GM23338 (cell line): ENCODE measurements at regions not wholly inside any gene's neighbourhood (a gene's known extent, or its start where the extent isn't known, plus 50 kb on each side); places are given as distances from the start of the nearest gene placed in this dataset.

Experiments
- ATAC-seq: fragments of 200-7000 bp; cut with Tn5 transposase; 3 replicates; pipeline ENCODE4 v1.9.1; 2020
- DNase-seq: peaks from one replicate; pipeline ENCODE4 v3.0.0-alpha.2; 2015; ENCODE audit warnings: low spot score
- H2AFZ ChIP-seq: fragments of 200-600 bp; sonication (generic); 2 replicates; pipeline ENCODE4 v1.8.0; 2016; ENCODE audit warnings: antibody characterized with exemption, mild to moderate bottlenecking, moderate library complexity
- H3F3A ChIP-seq: fragments of 200-600 bp; sonication (generic); replicated peaks from 2 replicates; pipeline ENCODE4 v1.8.0; 2017; ENCODE audit warnings: antibody characterized with exemption, mixed run types, low read depth
- H3K27ac ChIP-seq: fragments of 200-600 bp; sonication (generic); 2 replicates; pipeline ENCODE4 v1.6.1; 2016; ENCODE audit warnings: low read depth
- H3K27me3 ChIP-seq: fragments of 200-600 bp; sonication (generic); 2 replicates; pipeline ENCODE4 v1.8.0; 2016; ENCODE audit warnings: mild to moderate bottlenecking, mixed run types, moderate library complexity; ENCODE audit not compliant: insufficient read depth
- H3K36me3 ChIP-seq: fragments of 200-600 bp; sonication (generic); 2 replicates; pipeline ENCODE4 v1.8.0; 2016; ENCODE audit warnings: mild to moderate bottlenecking; ENCODE audit not compliant: insufficient read depth
- H3K4me1 ChIP-seq: fragments of 200-600 bp; sonication (generic); 2 replicates; pipeline ENCODE4 v1.8.0; 2016; ENCODE audit warnings: mild to moderate bottlenecking, moderate library complexity; ENCODE audit not compliant: insufficient read depth
- H3K4me2 ChIP-seq: fragments of 200-600 bp; sonication (generic); 2 replicates; pipeline ENCODE4 v1.7.1; 2017; ENCODE audit warnings: mixed run types
- H3K4me3 ChIP-seq: fragments of 200-600 bp; sonication (generic); 2 replicates; pipeline ENCODE4 v1.6.1; 2016; ENCODE audit warnings: mixed run types
- H3K79me2 ChIP-seq: fragments of 200-600 bp; sonication (generic); replicated peaks from 2 replicates; pipeline ENCODE4 v1.8.0; 2017; ENCODE audit warnings: mild to moderate bottlenecking; ENCODE audit not compliant: insufficient read depth
- H3K9me2 ChIP-seq: fragments of 200-600 bp; sonication (generic); 2 replicates; pipeline ENCODE4 v1.8.0; 2017; ENCODE audit not compliant: insufficient read depth
- H4K20me1 ChIP-seq: fragments of 200-600 bp; sonication (generic); replicated peaks from 2 replicates; pipeline ENCODE4 v1.8.0; 2017; ENCODE audit warnings: mild to moderate bottlenecking; ENCODE audit not compliant: insufficient read depth
- H3K27ac Mint-ChIP-seq: 2 replicates; pipeline ENCODE4 v1.8.0; 2020; ENCODE audit warnings: inconsistent platforms, mild to moderate bottlenecking, moderate library complexity, mixed read lengths
- H3K27me3 Mint-ChIP-seq: 3 replicates; pipeline ENCODE4 v1.8.0; 2022; ENCODE audit warnings: low read depth, mild to moderate bottlenecking, moderate library complexity, mixed read lengths, inconsistent platforms; ENCODE audit not compliant: insufficient read depth, poor library complexity
- H3K36me3 Mint-ChIP-seq: 3 replicates; pipeline ENCODE4 v1.8.0; 2021; ENCODE audit warnings: low read depth, mild to moderate bottlenecking, inconsistent platforms, moderate library complexity, mixed read lengths
- H3K4me1 Mint-ChIP-seq: 3 replicates; pipeline ENCODE4 v1.8.0; 2020; ENCODE audit warnings: mild to moderate bottlenecking, inconsistent platforms, mixed read lengths
- H3K4me3 Mint-ChIP-seq: 3 replicates; pipeline ENCODE4 v1.8.0; 2021; ENCODE audit warnings: moderate library complexity, mild to moderate bottlenecking, inconsistent platforms, mixed read lengths
- H3K9me3 Mint-ChIP-seq: 3 replicates; pipeline ENCODE4 v1.8.0; 2020; ENCODE audit warnings: moderate library complexity, mild to moderate bottlenecking, inconsistent platforms, mixed read lengths
- CREB1 ChIP-seq: fragments of 250-450 bp; sonication (Bioruptor Pico); IDR thresholded peaks from 2 replicates; pipeline ENCODE4 v1.5.0; 2020; ENCODE audit warnings: low read depth, mild to moderate bottlenecking, moderate library complexity
- EZH2 ChIP-seq: fragments of 200-600 bp; sonication (generic); IDR thresholded peaks from one replicate; pipeline ENCODE4 v1.8.0; 2017; ENCODE audit warnings: antibody characterized with exemption, mild to moderate bottlenecking, low read depth; ENCODE audit not compliant: unreplicated experiment
- EZH2phosphoT487 ChIP-seq: fragments of 200-600 bp; sonication (generic); IDR thresholded peaks from one replicate; pipeline ENCODE4 v1.8.1; 2018; ENCODE audit warnings: antibody characterized with exemption; ENCODE audit not compliant: unreplicated experiment
- JUNB ChIP-seq: IDR thresholded peaks from one replicate; pipeline ENCODE4 v1.6.1; 2016; ENCODE audit warnings: antibody characterized with exemption; ENCODE audit not compliant: unreplicated experiment
- NANOG ChIP-seq: IDR thresholded peaks from 2 replicates; pipeline ENCODE4 v1.6.1; 2016; ENCODE audit warnings: antibody characterized with exemption, borderline replicate concordance
- POLR2AphosphoS5 ChIP-seq: IDR thresholded peaks from 2 replicates; pipeline ENCODE4 v1.6.1; 2016; ENCODE audit warnings: antibody characterized with exemption, low read depth
- STAT1 ChIP-seq: IDR thresholded peaks from one replicate; pipeline ENCODE4 v1.6.1; 2016; ENCODE audit warnings: antibody characterized with exemption; ENCODE audit not compliant: unreplicated experiment
- ZNF114 ChIP-seq: fragments of 250-450 bp; sonication (Bioruptor Pico); IDR thresholded peaks from 2 replicates; pipeline ENCODE4 v1.5.0; 2020; ENCODE audit warnings: mild to moderate bottlenecking, moderate library complexity
- ZNF331 ChIP-seq: fragments of 250-450 bp; sonication (Bioruptor Pico); IDR thresholded peaks from 2 replicates; pipeline ENCODE4 v1.5.0; 2020; ENCODE audit warnings: low read depth, mild to moderate bottlenecking, moderate library complexity
- TF ChIP-seq, protein P1 (sequence below): IDR thresholded peaks from 2 replicates; pipeline ENCODE4 v1.6.1; 2016; ENCODE audit warnings: antibody characterized with exemption
- TF ChIP-seq, protein P2 (sequence below): fragments of 250-450 bp; sonication (Bioruptor Pico); IDR thresholded peaks from 2 replicates; pipeline ENCODE4 v1.5.0; 2020; ENCODE audit warnings: mild to moderate bottlenecking, moderate library complexity
- TF ChIP-seq, protein P3 (sequence below): IDR thresholded peaks from one replicate; pipeline ENCODE4 v1.6.1; 2018; ENCODE audit warnings: antibody characterized with exemption; ENCODE audit not compliant: unreplicated experiment
- TF ChIP-seq, protein P4 (sequence below), 2 experiments: fragments of 200-600 bp in 1 of 2; sonication (generic) in 1 of 2; conservative IDR thresholded peaks; 2 replicates each; pipeline versions ENCODE4 v1.5.1 to v1.6.1; 2016 to 2017; ENCODE audit warnings: antibody characterized with exemption in 2 of 2, low read depth in 2 of 2, mild to moderate bottlenecking in 2 of 2, moderate library complexity in 1 of 2

DNA sequence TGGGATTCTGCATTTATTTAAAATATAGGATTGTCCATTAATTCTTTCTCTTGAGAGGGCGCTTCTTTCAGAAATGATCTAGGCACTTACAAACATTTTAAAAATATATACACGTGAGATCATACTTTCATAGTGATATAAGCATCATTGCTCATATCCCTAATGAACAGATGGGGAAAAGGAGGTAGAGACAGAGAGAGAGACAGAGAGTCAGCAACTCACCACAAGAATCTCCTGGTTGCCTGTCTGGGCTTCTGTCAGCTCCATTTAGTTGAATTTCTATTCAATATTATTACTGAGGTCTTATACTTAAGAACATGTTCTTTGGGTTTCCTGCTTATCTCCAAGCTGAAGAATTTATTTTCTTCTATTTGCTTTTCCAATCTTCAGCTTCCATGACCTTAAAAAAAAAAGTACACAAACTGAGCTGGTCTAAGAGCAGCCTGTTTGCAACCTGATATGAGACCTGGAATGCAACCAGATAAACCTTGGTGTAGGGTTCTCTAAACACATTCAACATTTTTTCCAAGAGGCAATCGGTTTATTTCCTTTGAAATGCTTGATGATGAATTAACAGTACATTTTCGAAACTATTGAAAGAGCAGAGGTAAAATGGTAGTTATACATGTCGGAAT is 51.6 kb upstream of the LIFR start:
- no peak overlapping the region for H3K27ac Mint-ChIP-seq
- H3K4me3 Mint-ChIP-seq = no peak overlapping the region
- Histone ChIP-seq H3K4me1 (peaks cover 14% of the 10 kb centered on the region), H3K4me2 (no peak overlapping the region), H3K4me3 (no peak overlapping the region), H3F3A (no peaks in the 10 kb centered on the region), H3K79me2 (no peaks in the 10 kb centered on the region), H3K27ac (no peak overlapping the region), H3K9me2 (peaks cover 18% of the 10 kb centered on the region), H4K20me1 (no peaks in the 10 kb centered on the region), H3K27me3 (no peaks in the 10 kb centered on the region), H2AFZ (no peak overlapping the region), H3K36me3 (no peaks in the 10 kb centered on the region)
- ATAC-seq (no peak), DNase-seq (no peak)
- TF ChIP-seq POLR2AphosphoS5 (no peak), ZNF114 (no peak), ZNF331 (CRISPR knock-in tag) (no peak), EZH2 (no peak), CREB1 (CRISPR knock-in tag) (no peak), NANOG (no peak), STAT1 (no peak), JUNB (no peak), EZH2phosphoT487 (no peak)
- TF ChIP-seq, protein P1, sequence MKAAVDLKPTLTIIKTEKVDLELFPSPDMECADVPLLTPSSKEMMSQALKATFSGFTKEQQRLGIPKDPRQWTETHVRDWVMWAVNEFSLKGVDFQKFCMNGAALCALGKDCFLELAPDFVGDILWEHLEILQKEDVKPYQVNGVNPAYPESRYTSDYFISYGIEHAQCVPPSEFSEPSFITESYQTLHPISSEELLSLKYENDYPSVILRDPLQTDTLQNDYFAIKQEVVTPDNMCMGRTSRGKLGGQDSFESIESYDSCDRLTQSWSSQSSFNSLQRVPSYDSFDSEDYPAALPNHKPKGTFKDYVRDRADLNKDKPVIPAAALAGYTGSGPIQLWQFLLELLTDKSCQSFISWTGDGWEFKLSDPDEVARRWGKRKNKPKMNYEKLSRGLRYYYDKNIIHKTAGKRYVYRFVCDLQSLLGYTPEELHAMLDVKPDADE = no peak
- TF ChIP-seq, protein P2, sequence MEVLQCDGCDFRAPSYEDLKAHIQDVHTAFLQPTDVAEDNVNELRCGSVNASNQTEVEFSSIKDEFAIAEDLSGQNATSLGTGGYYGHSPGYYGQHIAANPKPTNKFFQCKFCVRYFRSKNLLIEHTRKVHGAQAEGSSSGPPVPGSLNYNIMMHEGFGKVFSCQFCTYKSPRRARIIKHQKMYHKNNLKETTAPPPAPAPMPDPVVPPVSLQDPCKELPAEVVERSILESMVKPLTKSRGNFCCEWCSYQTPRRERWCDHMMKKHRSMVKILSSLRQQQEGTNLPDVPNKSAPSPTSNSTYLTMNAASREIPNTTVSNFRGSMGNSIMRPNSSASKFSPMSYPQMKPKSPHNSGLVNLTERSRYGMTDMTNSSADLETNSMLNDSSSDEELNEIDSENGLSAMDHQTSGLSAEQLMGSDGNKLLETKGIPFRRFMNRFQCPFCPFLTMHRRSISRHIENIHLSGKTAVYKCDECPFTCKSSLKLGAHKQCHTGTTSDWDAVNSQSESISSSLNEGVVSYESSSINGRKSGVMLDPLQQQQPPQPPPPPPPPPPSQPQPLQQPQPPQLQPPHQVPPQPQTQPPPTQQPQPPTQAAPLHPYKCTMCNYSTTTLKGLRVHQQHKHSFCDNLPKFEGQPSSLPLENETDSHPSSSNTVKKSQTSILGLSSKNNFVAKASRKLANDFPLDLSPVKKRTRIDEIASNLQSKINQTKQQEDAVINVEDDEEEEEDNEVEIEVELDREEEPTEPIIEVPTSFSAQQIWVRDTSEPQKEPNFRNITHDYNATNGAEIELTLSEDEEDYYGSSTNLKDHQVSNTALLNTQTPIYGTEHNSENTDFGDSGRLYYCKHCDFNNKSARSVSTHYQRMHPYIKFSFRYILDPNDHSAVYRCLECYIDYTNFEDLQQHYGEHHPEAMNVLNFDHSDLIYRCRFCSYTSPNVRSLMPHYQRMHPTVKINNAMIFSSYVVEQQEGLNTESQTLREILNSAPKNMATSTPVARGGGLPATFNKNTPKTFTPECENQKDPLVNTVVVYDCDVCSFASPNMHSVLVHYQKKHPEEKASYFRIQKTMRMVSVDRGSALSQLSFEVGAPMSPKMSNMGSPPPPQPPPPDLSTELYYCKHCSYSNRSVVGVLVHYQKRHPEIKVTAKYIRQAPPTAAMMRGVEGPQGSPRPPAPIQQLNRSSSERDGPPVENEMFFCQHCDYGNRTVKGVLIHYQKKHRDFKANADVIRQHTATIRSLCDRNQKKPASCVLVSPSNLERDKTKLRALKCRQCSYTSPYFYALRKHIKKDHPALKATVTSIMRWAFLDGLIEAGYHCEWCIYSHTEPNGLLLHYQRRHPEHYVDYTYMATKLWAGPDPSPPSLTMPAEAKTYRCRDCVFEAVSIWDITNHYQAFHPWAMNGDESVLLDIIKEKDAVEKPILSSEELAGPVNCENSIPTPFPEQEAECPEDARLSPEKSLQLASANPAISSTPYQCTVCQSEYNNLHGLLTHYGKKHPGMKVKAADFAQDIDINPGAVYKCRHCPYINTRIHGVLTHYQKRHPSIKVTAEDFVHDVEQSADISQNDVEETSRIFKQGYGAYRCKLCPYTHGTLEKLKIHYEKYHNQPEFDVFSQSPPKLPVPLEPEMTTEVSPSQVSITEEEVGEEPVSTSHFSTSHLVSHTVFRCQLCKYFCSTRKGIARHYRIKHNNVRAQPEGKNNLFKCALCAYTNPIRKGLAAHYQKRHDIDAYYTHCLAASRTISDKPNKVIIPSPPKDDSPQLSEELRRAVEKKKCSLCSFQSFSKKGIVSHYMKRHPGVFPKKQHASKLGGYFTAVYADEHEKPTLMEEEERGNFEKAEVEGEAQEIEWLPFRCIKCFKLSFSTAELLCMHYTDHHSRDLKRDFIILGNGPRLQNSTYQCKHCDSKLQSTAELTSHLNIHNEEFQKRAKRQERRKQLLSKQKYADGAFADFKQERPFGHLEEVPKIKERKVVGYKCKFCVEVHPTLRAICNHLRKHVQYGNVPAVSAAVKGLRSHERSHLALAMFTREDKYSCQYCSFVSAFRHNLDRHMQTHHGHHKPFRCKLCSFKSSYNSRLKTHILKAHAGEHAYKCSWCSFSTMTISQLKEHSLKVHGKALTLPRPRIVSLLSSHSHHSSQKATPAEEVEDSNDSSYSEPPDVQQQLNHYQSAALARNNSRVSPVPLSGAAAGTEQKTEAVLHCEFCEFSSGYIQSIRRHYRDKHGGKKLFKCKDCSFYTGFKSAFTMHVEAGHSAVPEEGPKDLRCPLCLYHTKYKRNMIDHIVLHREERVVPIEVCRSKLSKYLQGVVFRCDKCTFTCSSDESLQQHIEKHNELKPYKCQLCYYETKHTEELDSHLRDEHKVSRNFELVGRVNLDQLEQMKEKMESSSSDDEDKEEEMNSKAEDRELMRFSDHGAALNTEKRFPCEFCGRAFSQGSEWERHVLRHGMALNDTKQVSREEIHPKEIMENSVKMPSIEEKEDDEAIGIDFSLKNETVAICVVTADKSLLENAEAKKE (CRISPR knock-in tag) = no peak
- TF ChIP-seq, protein P3, sequence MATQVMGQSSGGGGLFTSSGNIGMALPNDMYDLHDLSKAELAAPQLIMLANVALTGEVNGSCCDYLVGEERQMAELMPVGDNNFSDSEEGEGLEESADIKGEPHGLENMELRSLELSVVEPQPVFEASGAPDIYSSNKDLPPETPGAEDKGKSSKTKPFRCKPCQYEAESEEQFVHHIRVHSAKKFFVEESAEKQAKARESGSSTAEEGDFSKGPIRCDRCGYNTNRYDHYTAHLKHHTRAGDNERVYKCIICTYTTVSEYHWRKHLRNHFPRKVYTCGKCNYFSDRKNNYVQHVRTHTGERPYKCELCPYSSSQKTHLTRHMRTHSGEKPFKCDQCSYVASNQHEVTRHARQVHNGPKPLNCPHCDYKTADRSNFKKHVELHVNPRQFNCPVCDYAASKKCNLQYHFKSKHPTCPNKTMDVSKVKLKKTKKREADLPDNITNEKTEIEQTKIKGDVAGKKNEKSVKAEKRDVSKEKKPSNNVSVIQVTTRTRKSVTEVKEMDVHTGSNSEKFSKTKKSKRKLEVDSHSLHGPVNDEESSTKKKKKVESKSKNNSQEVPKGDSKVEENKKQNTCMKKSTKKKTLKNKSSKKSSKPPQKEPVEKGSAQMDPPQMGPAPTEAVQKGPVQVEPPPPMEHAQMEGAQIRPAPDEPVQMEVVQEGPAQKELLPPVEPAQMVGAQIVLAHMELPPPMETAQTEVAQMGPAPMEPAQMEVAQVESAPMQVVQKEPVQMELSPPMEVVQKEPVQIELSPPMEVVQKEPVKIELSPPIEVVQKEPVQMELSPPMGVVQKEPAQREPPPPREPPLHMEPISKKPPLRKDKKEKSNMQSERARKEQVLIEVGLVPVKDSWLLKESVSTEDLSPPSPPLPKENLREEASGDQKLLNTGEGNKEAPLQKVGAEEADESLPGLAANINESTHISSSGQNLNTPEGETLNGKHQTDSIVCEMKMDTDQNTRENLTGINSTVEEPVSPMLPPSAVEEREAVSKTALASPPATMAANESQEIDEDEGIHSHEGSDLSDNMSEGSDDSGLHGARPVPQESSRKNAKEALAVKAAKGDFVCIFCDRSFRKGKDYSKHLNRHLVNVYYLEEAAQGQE = no peak
- TF ChIP-seq, protein P4, sequence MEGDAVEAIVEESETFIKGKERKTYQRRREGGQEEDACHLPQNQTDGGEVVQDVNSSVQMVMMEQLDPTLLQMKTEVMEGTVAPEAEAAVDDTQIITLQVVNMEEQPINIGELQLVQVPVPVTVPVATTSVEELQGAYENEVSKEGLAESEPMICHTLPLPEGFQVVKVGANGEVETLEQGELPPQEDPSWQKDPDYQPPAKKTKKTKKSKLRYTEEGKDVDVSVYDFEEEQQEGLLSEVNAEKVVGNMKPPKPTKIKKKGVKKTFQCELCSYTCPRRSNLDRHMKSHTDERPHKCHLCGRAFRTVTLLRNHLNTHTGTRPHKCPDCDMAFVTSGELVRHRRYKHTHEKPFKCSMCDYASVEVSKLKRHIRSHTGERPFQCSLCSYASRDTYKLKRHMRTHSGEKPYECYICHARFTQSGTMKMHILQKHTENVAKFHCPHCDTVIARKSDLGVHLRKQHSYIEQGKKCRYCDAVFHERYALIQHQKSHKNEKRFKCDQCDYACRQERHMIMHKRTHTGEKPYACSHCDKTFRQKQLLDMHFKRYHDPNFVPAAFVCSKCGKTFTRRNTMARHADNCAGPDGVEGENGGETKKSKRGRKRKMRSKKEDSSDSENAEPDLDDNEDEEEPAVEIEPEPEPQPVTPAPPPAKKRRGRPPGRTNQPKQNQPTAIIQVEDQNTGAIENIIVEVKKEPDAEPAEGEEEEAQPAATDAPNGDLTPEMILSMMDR (conservative IDR thresholded peaks at IDR 0.05; ENCODE audit: low read depth in 2 of 2) = no peak
- peaks cover 23% of the 10 kb centered on the region for H3K4me1 Mint-ChIP-seq
- H3K36me3 Mint-ChIP-seq = no peaks in the 10 kb centered on the region
- no peaks in the 10 kb centered on the region for H3K9me3 Mint-ChIP-seq
- H3K27me3 Mint-ChIP-seq = peaks cover 5% of the 10 kb centered on the region
